GM12878 (cell line): ENCODE measurements at regions not wholly inside any gene's neighbourhood (a gene's known extent, or its start where the extent isn't known, plus 50 kb on each side); places are given as distances from the start of the nearest gene placed in this dataset.

Source experiments
- ATAC-seq: fragments of 200-7000 bp; cut with Tn5 transposase; 3 replicates; pipeline ENCODE4 v1.9.1; 2020; ENCODE audit warnings: mild to moderate bottlenecking, moderate library complexity
- BruUV-seq: library from RNA; stranded (reverse); fragments of 400-500 nt; replicated peaks from 2 replicates; lab custom pipeline; 2021; lab: Mats Ljungman, UMichigan
- CTCF ChIA-PET: fragments of 300-600 bp; sonication (Branson Sonifier 250); formaldehyde crosslinking; extraction: SDS; loops from one replicate; lab custom pipeline; 2021; ENCODE audit warnings: inconsistent platforms; lab: Yijun Ruan, JAX
- POLR2A ChIA-PET: fragments of 350-600 bp; formaldehyde crosslinking; extraction: SDS; loops from one replicate; lab custom pipeline; 2021; ENCODE audit warnings: inconsistent platforms; lab: Charles Lee
- RAD21 ChIA-PET: fragments of 300-600 bp; sonication (Branson Sonifier 250); formaldehyde crosslinking; loops from one replicate; lab custom pipeline; 2023; ENCODE audit warnings: antibody characterized with exemption; ENCODE audit not compliant: unreplicated experiment; lab: Charles Lee
- SMC1A ChIA-PET: fragments of 300-600 bp; sonication (Branson Sonifier 250); formaldehyde crosslinking; loops from one replicate; lab custom pipeline; 2023; ENCODE audit not compliant: unreplicated experiment, uncharacterized antibody; lab: Charles Lee
- DNase-seq: peaks from one replicate; pipeline ENCODE4 v3.0.0-alpha.2; 2011; ENCODE audit warnings: low read depth, low spot score
- FAIRE-seq: peaks from 3 replicates; lab custom pipeline; 2011; peaks lifted over from hg19 to GRCh38; lab: Jason Lieb, UNC
- H2AFZ ChIP-seq: 2 replicates; pipeline ENCODE4 v1.6.0; 2011; ENCODE audit warnings: low read depth, low read length, control low read depth; ENCODE audit not compliant: control insufficient read depth
- H3K27ac ChIP-seq: 2 replicates; pipeline ENCODE4 v1.5.1; 2011; ENCODE audit warnings: control low read depth; ENCODE audit not compliant: control insufficient read depth, insufficient read depth
- H3K27me3 ChIP-seq, 2 experiments: replicated peaks in 1 of 2; 2 replicates each; pipeline versions ENCODE4 v1.6.0 to v1.6.1; 2011; ENCODE audit warnings: low read length in 1 of 2; ENCODE audit not compliant: control insufficient read depth in 2 of 2, insufficient read depth in 2 of 2
- H3K36me3 ChIP-seq, 2 experiments: 2 replicates each; pipeline ENCODE4 v1.5.1; 2011; ENCODE audit warnings: low read length in 1 of 2; ENCODE audit not compliant: control insufficient read depth in 2 of 2, insufficient read depth in 2 of 2
- H3K4me1 ChIP-seq: 2 replicates; pipeline ENCODE4 v1.6.1; 2011; ENCODE audit warnings: mild to moderate bottlenecking, low read length, moderate library complexity, mixed read lengths; ENCODE audit not compliant: control insufficient read depth, insufficient read depth
- H3K4me2 ChIP-seq: 2 replicates; pipeline ENCODE4 v1.6.0; 2011; ENCODE audit warnings: control low read depth; ENCODE audit not compliant: control insufficient read depth, insufficient read depth
- H3K4me3 ChIP-seq: fragments of 200-600 bp; sonication (generic); 2 replicates; pipeline ENCODE4 v1.5.1; 2016
- H3K79me2 ChIP-seq: 2 replicates; pipeline ENCODE4 v1.6.0; 2011; ENCODE audit warnings: low read length; ENCODE audit not compliant: control insufficient read depth, insufficient read depth
- H3K9ac ChIP-seq: 2 replicates; pipeline ENCODE4 v1.8.0; 2011; ENCODE audit warnings: low read length, control low read depth, mixed read lengths; ENCODE audit not compliant: control insufficient read depth, insufficient read depth
- H3K9me3 ChIP-seq: replicated peaks from 3 replicates; pipeline ENCODE4 v1.5.1; 2011; ENCODE audit warnings: mild to moderate bottlenecking, low read length; ENCODE audit not compliant: control insufficient read depth, insufficient read depth
- H4K20me1 ChIP-seq: 2 replicates; pipeline ENCODE4 v1.6.0; 2011; ENCODE audit not compliant: control insufficient read depth, insufficient read depth
- HDAC6 ChIP-seq: fragments of 200-600 bp; sonication (generic); IDR thresholded peaks from one replicate; pipeline ENCODE4 v1.8.0; 2017; ENCODE audit warnings: antibody characterized with exemption; ENCODE audit not compliant: unreplicated experiment
- IKZF2 ChIP-seq, 2 experiments: fragments of 450-650 bp; IDR thresholded peaks; 2 replicates each; pipeline ENCODE4 v1.6.1; 2017; ENCODE audit warnings: mild to moderate bottlenecking in 2 of 2, moderate library complexity in 2 of 2
- LARP7 ChIP-seq: fragments of 450-650 bp; IDR thresholded peaks from 2 replicates; pipeline ENCODE4 v1.6.1; 2017; ENCODE audit warnings: mild to moderate bottlenecking
- NFYB ChIP-seq: IDR thresholded peaks from 2 replicates; pipeline ENCODE4 v1.6.1; 2011; ENCODE audit warnings: low read depth, mild to moderate bottlenecking, low read length, improper control_type of control experiment, moderate library complexity; ENCODE audit not compliant: insufficient read depth
- NR2C1 ChIP-seq: fragments of 450-650 bp; IDR thresholded peaks from 2 replicates; pipeline ENCODE4 v1.6.1; 2017; ENCODE audit warnings: antibody characterized with exemption, mild to moderate bottlenecking, moderate library complexity
- POLR2AphosphoS2 ChIP-seq: IDR thresholded peaks from 2 replicates; pipeline ENCODE4 v1.6.1; 2011; ENCODE audit warnings: low read depth, mild to moderate bottlenecking, low read length, improper control_type of control experiment, moderate library complexity
- SKIL ChIP-seq: fragments of 450-650 bp; IDR thresholded peaks from 2 replicates; pipeline ENCODE4 v1.6.1; 2017; ENCODE audit warnings: mild to moderate bottlenecking, low read depth, inconsistent platforms; ENCODE audit not compliant: poor library complexity, severe bottlenecking
- WGBS: methylation state at CpG from one replicate; pipeline ENCODE4 v1.1.6; 2016; ENCODE audit warnings: low lambda C conversion rate; ENCODE audit not compliant: insufficient replicate concordance, insufficient coverage; ENCODE audit errors: missing lambda C conversion rate; 5-methylcytosine and 5-hydroxymethylcytosine counted together
- in situ Hi-C: fragments of 300-500 bp; cut with MboI; formaldehyde crosslinking; loops from 9 replicates; pipeline ENCODE4 v1.14.3; 2018; ENCODE audit warnings: mixed read lengths
- intact Hi-C: fragments of 100-400 bp; cut with micrococcal nuclease; formaldehyde crosslinking; loops from one replicate; pipeline ENCODE4 v1.14.2; 2022; ENCODE audit not compliant: unreplicated experiment
- TF ChIP-seq, protein P1 (sequence below): IDR thresholded peaks from 2 replicates; pipeline ENCODE4 v1.6.1; 2011; ENCODE audit warnings: low read depth, low read length, improper control_type of control experiment, borderline replicate concordance
- TF ChIP-seq, protein P2 (sequence below): IDR thresholded peaks from 2 replicates; pipeline ENCODE4 v1.6.1; 2011; ENCODE audit warnings: low read depth, mild to moderate bottlenecking, low read length, moderate library complexity, borderline replicate concordance; ENCODE audit errors: extremely low read depth

DNA sequence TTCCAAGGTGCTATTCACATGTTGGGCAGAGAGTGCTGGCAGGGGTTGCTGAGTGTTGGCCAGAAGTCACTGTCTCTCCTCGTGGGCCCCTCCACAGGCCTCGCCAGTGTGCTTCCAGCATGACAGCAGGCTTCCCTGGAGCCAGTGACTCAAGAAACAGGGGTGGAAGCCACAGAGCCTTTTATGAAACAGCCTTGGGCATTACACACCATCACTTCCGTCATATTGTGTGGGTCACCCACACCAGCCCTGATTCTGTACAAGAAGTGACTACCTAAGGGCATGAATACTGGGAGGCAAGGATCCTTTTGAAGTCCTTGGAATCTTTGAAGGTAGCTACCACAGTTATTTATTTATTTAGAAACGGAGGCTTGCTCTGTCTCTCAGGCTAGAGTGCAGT, 177.6 kb upstream of the UBE3A start:
- ChIA-PET CTCF (no interaction called here), POLR2A (no interaction called here), RAD21 (no interaction called here), SMC1A (no interaction called here)
- H3K4me2 ChIP-seq, result no peak overlapping the region
- H2AFZ ChIP-seq, result no peak overlapping the region
- TF ChIP-seq NR2C1 (no peak), IKZF2 (IDR thresholded peaks at IDR 0.05) (no peak), LARP7 (no peak), NFYB (no peak), POLR2AphosphoS2 (no peak), HDAC6 (no peak), SKIL (no peak)
- TF ChIP-seq, protein P1, sequence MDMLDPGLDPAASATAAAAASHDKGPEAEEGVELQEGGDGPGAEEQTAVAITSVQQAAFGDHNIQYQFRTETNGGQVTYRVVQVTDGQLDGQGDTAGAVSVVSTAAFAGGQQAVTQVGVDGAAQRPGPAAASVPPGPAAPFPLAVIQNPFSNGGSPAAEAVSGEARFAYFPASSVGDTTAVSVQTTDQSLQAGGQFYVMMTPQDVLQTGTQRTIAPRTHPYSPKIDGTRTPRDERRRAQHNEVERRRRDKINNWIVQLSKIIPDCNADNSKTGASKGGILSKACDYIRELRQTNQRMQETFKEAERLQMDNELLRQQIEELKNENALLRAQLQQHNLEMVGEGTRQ, result no peak
- TF ChIP-seq, protein P2, sequence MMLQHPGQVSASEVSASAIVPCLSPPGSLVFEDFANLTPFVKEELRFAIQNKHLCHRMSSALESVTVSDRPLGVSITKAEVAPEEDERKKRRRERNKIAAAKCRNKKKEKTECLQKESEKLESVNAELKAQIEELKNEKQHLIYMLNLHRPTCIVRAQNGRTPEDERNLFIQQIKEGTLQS, result no peak
- FAIRE-seq (no peak), DNase-seq (no peak), ATAC-seq (no peak)
- no TSS peak for BruUV-seq
- H3K4me1 ChIP-seq, result no peaks in the 10 kb centered on the region
- no peaks in the 10 kb centered on the region for H3K36me3 ChIP-seq
- 28% methylated on average over 4 of the region's 4 CpGs for WGBS
- no peaks in the 10 kb centered on the region for H3K79me2 ChIP-seq
- intact Hi-C loops (no loop called here), in situ Hi-C loops (no loop called here)
- no peak overlapping the region for H3K27ac ChIP-seq
- H3K9ac ChIP-seq, result no peak overlapping the region
- H3K9me3 ChIP-seq, result no peaks in the 10 kb centered on the region; the same call in 2 of the 3 replicates
- H4K20me1 ChIP-seq, result no peaks in the 10 kb centered on the region
- H3K4me3 ChIP-seq, result no peak overlapping the region
- no peaks in the 10 kb centered on the region for H3K27me3 ChIP-seq
